ENCODE measurements at regions not wholly inside any gene's neighbourhood (a gene's known extent, or its start where the extent isn't known, plus 50 kb on each side); places are given as distances from the start of the nearest gene placed in this dataset.

- FAIRE-seq (no peak), DNase-seq (ENCODE audit: low read depth) (no peak)
- no peak for TF ChIP-seq CTCF (IDR thresholded peaks at IDR 0.05; ENCODE audit: insufficient read depth, low read length, severe bottlenecking)
- no peak overlapping the region for H3K4me3 ChIP-seq (ENCODE audit: low read depth, low read length)
- no peaks in the 10 kb centered on the region for H3K36me3 ChIP-seq (ENCODE audit: control insufficient read depth, insufficient read depth, low read length)
- no peaks in the 10 kb centered on the region for H3K27me3 ChIP-seq (ENCODE audit: control insufficient read depth, insufficient read depth, low read length)
Measured at GRCh38 chr4:13081830-13082229, 402.3 kb downstream of the RAB28 start.

- no peak for DNase-seq (ENCODE audit: low read depth)
- no peak for TF ChIP-seq CTCF (IDR thresholded peaks at IDR 0.05; ENCODE audit: insufficient read depth, low read length, severe bottlenecking)
- Histone ChIP-seq H3K36me3 (ENCODE audit: control insufficient read depth, insufficient read depth, low read length) (no peaks in the 10 kb centered on the region), H3K4me3 (ENCODE audit: low read depth, low read length) (no peak overlapping the region), H3K27me3 (ENCODE audit: control insufficient read depth, insufficient read depth, low read length) (no peaks in the 10 kb centered on the region)
- no peak for FAIRE-seq
Measured at GRCh38 chr4:13067077-13067476, 417.1 kb downstream of the RAB28 start.

- H3K27me3 ChIP-seq (ENCODE audit: control insufficient read depth, insufficient read depth, low read length), result no peaks in the 10 kb centered on the region
- no peaks in the 10 kb centered on the region for H3K36me3 ChIP-seq (ENCODE audit: control insufficient read depth, insufficient read depth, low read length)
- FAIRE-seq (no peak), DNase-seq (ENCODE audit: low read depth) (no peak)
- no peak overlapping the region for H3K4me3 ChIP-seq (ENCODE audit: low read depth, low read length)
- TF ChIP-seq CTCF (IDR thresholded peaks at IDR 0.05; ENCODE audit: insufficient read depth, low read length, severe bottlenecking), result no peak
Measured at GRCh38 chr4:13059019-13059418, 425.1 kb downstream of the RAB28 start.

GRCh38 chr4:13056630-13057189, 427.4 kb downstream of the RAB28 start:
- DNase-seq (ENCODE audit: low read depth), result no peak
- H3K4me3 ChIP-seq (ENCODE audit: low read depth, low read length), result no peak overlapping the region
- no peaks in the 10 kb centered on the region for H3K27me3 ChIP-seq (ENCODE audit: control insufficient read depth, insufficient read depth, low read length)
- FAIRE-seq, result no peak
- H3K36me3 ChIP-seq (ENCODE audit: control insufficient read depth, insufficient read depth, low read length), result no peaks in the 10 kb centered on the region
- no peak for TF ChIP-seq CTCF (IDR thresholded peaks at IDR 0.05; ENCODE audit: insufficient read depth, low read length, severe bottlenecking)

- H3K27me3 ChIP-seq (ENCODE audit: control insufficient read depth, insufficient read depth, low read length), result no peaks in the 10 kb centered on the region
- no peak overlapping the region for H3K4me3 ChIP-seq (ENCODE audit: low read depth, low read length)
- FAIRE-seq (no peak), DNase-seq (ENCODE audit: low read depth) (peak; percentile 8)
- H3K36me3 ChIP-seq (ENCODE audit: control insufficient read depth, insufficient read depth, low read length), result no peaks in the 10 kb centered on the region
- TF ChIP-seq CTCF (IDR thresholded peaks at IDR 0.05; ENCODE audit: insufficient read depth, low read length, severe bottlenecking), result no peak
Measured at GRCh38 chr4:13054420-13054970, 429.6 kb downstream of the RAB28 start.

GRCh38 chr4:13047591-13047990, 436.5 kb downstream of the RAB28 start:
- no peak for TF ChIP-seq CTCF (IDR thresholded peaks at IDR 0.05; ENCODE audit: insufficient read depth, low read length, severe bottlenecking)
- no peaks in the 10 kb centered on the region for H3K36me3 ChIP-seq (ENCODE audit: control insufficient read depth, insufficient read depth, low read length)
- no peak overlapping the region for H3K4me3 ChIP-seq (ENCODE audit: low read depth, low read length)
- DNase-seq (ENCODE audit: low read depth) (no peak), FAIRE-seq (no peak)
- H3K27me3 ChIP-seq (ENCODE audit: control insufficient read depth, insufficient read depth, low read length), result no peaks in the 10 kb centered on the region

All from bronchial epithelial cell (primary cell).